Lower leg skin (tissue), 4 donors: ENCODE measurements at regions not wholly inside any gene's neighbourhood (a gene's known extent, or its start where the extent isn't known, plus 50 kb on each side); places are given as distances from the start of the nearest gene placed in this dataset.

Experiments
- DNase-seq, 2 donors: peaks; one replicate each; pipeline ENCODE4 v3.0.0-alpha.2; 2019; ENCODE audit warnings: low spot score in 2 of 2
- H3K4me3 ChIP-seq: fragments of 200-600 bp; sonication (generic); 2 replicates; pipeline ENCODE4 v1.5.1; 2017; ENCODE audit warnings: mild to moderate bottlenecking, low read depth; ENCODE audit not compliant: poor library complexity, severe bottlenecking
- CTCF ChIP-seq, 3 donors: fragments of 450-650 bp; IDR thresholded peaks; one replicate each; pipeline ENCODE4 v1.5.1; 2016; ENCODE audit warnings: antibody characterized with exemption in 3 of 3, mild to moderate bottlenecking in 3 of 3, moderate library complexity in 2 of 3
- POLR2A ChIP-seq, 2 donors: fragments of 450-650 bp; IDR thresholded peaks; one replicate each; pipeline ENCODE4 v1.6.1; 2016 to 2017; ENCODE audit warnings: antibody characterized with exemption in 2 of 2, mild to moderate bottlenecking in 1 of 2, moderate library complexity in 1 of 2
- WGBS, 2 donors: methylation state at CpG; one replicate each; pipeline ENCODE4 v1.1.5; 2018; 5-methylcytosine and 5-hydroxymethylcytosine counted together
- intact Hi-C: fragments of 100-400 bp; cut with DNase I; formaldehyde crosslinking; loops from one replicate; pipeline ENCODE4 v1.15.0; 2023; ENCODE audit warnings: low total_unique reads

- WGBS, 2 donors, result 35 to 44% methylated on average over 1 of the region's 1 CpG
- DNase-seq, result no peak
- TF ChIP-seq POLR2A (IDR thresholded peaks at IDR 0.05) (no peak), CTCF (IDR thresholded peaks at IDR 0.05) (no peak)
- intact Hi-C loops, result no loop called here
- H3K4me3 ChIP-seq, result no peak overlapping the region
Observed at GRCh38 chr5:35282810-35283209, 52.5 kb upstream of the PRLR start.

GRCh38 chr5:35281613-35282012 lies 51.3 kb upstream of the PRLR start:
- H3K4me3 ChIP-seq, result no peak overlapping the region
- intact Hi-C loops, result no loop called here
- TF ChIP-seq CTCF (IDR thresholded peaks at IDR 0.05), result no peak
- no peak for TF ChIP-seq POLR2A (IDR thresholded peaks at IDR 0.05)
- DNase-seq, result no peak
- 61 to 72% methylated on average over 2 of the region's 2 CpGs for WGBS, 2 donors
